Endothelial cell (in vitro differentiated cells): ENCODE measurements at regions not wholly inside any gene's neighbourhood (a gene's known extent, or its start where the extent isn't known, plus 50 kb on each side); places are given as distances from the start of the nearest gene placed in this dataset.

Experiments
- DNase-seq: peaks from one replicate; pipeline ENCODE4 v3.0.0; 2021; ENCODE audit warnings: low spot score
- H3K27ac Mint-ChIP-seq: one replicate; pipeline ENCODE4 v1.8.0; 2021; ENCODE audit warnings: mixed read lengths, inconsistent platforms; ENCODE audit not compliant: unreplicated experiment
- H3K27me3 Mint-ChIP-seq: one replicate; pipeline ENCODE4 v1.8.0; 2021; ENCODE audit warnings: mild to moderate bottlenecking, moderate library complexity, mixed read lengths, inconsistent platforms; ENCODE audit not compliant: unreplicated experiment
- H3K36me3 Mint-ChIP-seq: one replicate; pipeline ENCODE4 v1.8.0; 2021; ENCODE audit warnings: mild to moderate bottlenecking, low read depth, mixed read lengths, inconsistent platforms; ENCODE audit not compliant: unreplicated experiment
- H3K4me1 Mint-ChIP-seq: one replicate; pipeline ENCODE4 v1.8.0; 2021; ENCODE audit warnings: mild to moderate bottlenecking, mixed read lengths, inconsistent platforms; ENCODE audit not compliant: unreplicated experiment
- H3K4me3 Mint-ChIP-seq: one replicate; pipeline ENCODE4 v1.8.0; 2021; ENCODE audit warnings: mild to moderate bottlenecking, mixed read lengths, inconsistent platforms; ENCODE audit not compliant: unreplicated experiment
- H3K9me3 Mint-ChIP-seq: one replicate; pipeline ENCODE4 v1.8.0; 2021; ENCODE audit warnings: mixed read lengths, inconsistent platforms; ENCODE audit not compliant: unreplicated experiment
- TF ChIP-seq, protein P1 (sequence below): fragments of 200-600 bp; sonication (generic); IDR thresholded peaks from one replicate; pipeline ENCODE4 v1.5.0; 2021; ENCODE audit warnings: antibody characterized with exemption; ENCODE audit not compliant: unreplicated experiment

DNA sequence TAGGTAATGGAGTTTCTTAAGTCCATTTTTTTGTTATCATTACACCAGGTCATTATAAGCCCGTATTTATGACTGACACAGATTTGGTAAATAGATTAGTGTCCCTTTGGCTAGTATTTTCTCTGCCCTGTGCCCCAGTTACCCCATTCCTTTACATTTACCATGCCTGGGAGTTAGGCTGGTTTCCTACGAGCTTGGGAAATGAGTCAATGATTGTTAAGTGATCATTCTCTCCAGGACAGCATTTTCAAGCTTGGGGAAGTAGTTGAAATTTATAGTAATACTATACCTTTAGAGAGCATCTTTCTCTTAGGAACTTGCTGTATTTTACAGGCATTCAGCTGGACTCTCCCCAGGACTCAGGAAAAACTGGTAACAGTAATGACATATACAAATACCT, 573.1 kb downstream of the TLE4 start:
- H3K27ac Mint-ChIP-seq, result no peak overlapping the region
- TF ChIP-seq, protein P1, sequence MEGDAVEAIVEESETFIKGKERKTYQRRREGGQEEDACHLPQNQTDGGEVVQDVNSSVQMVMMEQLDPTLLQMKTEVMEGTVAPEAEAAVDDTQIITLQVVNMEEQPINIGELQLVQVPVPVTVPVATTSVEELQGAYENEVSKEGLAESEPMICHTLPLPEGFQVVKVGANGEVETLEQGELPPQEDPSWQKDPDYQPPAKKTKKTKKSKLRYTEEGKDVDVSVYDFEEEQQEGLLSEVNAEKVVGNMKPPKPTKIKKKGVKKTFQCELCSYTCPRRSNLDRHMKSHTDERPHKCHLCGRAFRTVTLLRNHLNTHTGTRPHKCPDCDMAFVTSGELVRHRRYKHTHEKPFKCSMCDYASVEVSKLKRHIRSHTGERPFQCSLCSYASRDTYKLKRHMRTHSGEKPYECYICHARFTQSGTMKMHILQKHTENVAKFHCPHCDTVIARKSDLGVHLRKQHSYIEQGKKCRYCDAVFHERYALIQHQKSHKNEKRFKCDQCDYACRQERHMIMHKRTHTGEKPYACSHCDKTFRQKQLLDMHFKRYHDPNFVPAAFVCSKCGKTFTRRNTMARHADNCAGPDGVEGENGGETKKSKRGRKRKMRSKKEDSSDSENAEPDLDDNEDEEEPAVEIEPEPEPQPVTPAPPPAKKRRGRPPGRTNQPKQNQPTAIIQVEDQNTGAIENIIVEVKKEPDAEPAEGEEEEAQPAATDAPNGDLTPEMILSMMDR, result no peak

DNA sequence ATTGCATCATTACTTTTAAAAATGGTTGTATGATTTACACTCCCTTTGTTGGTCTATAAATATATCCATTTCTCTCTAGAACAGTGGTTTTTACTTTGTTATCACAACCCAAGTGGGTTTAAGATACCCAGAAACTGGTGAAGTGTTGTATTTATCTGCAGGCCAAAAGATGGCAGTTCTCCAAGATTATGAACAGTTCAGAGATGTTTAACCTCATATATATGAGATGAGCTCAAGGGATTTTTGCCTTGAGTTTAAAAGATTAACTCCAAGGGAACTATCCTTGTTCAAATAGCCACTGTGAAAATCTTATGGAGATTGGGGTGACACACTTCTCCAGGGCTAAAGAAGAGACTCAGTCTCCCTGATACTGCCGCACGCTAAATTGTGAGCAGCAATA, 572.6 kb downstream of the TLE4 start:
- DNase-seq, result no peak
- H3K36me3 Mint-ChIP-seq, result no peaks in the 10 kb centered on the region

More for the DNA sequence above, 573.1 kb downstream of the TLE4 start:
- no peaks in the 10 kb centered on the region for H3K4me1 Mint-ChIP-seq
- no peaks in the 10 kb centered on the region for H3K36me3 Mint-ChIP-seq
- no peaks in the 10 kb centered on the region for H3K9me3 Mint-ChIP-seq
- DNase-seq, result no peak
- no peak overlapping the region for H3K4me3 Mint-ChIP-seq
- no peaks in the 10 kb centered on the region for H3K27me3 Mint-ChIP-seq

DNA sequence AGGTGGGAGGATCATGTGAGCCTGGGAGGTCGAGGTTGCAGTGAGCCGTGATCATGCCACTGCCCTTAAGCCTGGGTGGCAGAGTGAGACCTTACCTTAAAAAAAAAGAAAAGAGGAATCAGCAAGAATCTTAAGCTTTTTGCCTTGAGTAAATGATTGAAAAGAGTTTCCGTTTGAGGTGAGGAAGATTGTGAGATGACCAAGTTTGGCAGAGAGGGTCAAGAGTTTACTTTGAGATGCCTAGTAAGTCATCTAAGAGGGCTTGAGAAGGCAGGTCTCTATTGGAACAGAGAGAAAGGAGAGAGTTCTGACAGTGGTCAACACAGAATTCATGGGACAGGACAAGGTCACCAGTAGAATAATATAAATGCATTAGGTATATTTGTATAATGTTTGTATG, 572.1 kb downstream of the TLE4 start:
- H3K36me3 Mint-ChIP-seq, result no peaks in the 10 kb centered on the region
- no peaks in the 10 kb centered on the region for H3K9me3 Mint-ChIP-seq
- H3K4me1 Mint-ChIP-seq, result no peaks in the 10 kb centered on the region
- H3K27me3 Mint-ChIP-seq, result no peaks in the 10 kb centered on the region
- H3K4me3 Mint-ChIP-seq, result no peak overlapping the region
- TF ChIP-seq, protein P1, result no peak
- H3K27ac Mint-ChIP-seq, result no peak overlapping the region
- DNase-seq, result no peak

More for the DNA sequence above, 572.6 kb downstream of the TLE4 start:
- Mint-ChIP-seq H3K9me3 (no peaks in the 10 kb centered on the region), H3K4me3 (no peak overlapping the region), H3K4me1 (no peaks in the 10 kb centered on the region), H3K27ac (no peak overlapping the region), H3K27me3 (no peaks in the 10 kb centered on the region)
- TF ChIP-seq, protein P1, result no peak

DNA sequence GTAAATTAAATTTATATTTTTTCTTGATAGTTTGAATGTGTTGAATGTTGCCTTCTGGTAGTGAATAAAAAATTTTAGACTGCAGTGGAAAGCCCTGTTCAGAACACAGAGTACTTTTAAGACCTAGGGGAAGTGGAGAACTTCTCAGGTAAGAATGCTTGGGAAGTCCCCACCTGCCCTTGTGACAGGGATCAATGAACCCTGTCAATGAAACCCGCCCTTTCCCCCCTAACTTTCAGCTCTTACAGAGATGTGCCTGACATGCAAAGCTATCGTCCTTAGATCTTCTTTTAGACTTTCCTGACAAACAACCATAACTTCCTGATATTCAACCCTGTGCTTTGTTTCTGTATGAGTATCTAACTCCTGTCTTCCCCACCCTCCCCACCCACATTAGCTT, 562.7 kb downstream of the TLE4 start:
- H3K27ac Mint-ChIP-seq, result no peak overlapping the region
- H3K9me3 Mint-ChIP-seq, result no peaks in the 10 kb centered on the region
- H3K4me3 Mint-ChIP-seq, result no peak overlapping the region
- TF ChIP-seq, protein P1, result no peak
- H3K27me3 Mint-ChIP-seq, result no peaks in the 10 kb centered on the region
- H3K36me3 Mint-ChIP-seq, result no peaks in the 10 kb centered on the region
- peaks cover 16% of the 10 kb centered on the region for H3K4me1 Mint-ChIP-seq
- DNase-seq, result no peak

DNA sequence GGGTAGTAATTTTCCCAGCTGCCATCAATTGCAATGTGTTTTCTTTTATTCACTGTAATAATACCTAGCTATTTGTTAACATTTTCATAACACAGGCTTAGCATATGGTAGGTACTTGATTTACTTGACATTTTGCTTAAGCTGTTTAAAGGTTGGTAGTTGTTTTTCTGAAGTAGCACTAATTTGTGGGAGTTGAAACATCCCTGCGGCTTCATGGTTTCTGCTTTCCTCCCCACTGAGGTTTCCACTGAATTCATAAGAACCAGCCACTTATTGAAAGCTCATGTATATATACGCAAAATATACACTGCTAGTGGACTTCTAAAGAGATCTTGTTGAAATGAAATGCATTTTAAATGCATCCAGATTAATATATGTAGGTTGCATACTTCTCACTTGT, 559.9 kb downstream of the TLE4 start:
- Mint-ChIP-seq H3K27ac (no peak overlapping the region), H3K9me3 (no peaks in the 10 kb centered on the region), H3K4me3 (no peak overlapping the region), H3K36me3 (no peaks in the 10 kb centered on the region), H3K4me1 (peaks cover 10% of the 10 kb centered on the region), H3K27me3 (no peaks in the 10 kb centered on the region)
- TF ChIP-seq, protein P1, result no peak
- no peak for DNase-seq
